ENCODE measurements at regions not wholly inside any gene's neighbourhood (a gene's known extent, or its start where the extent isn't known, plus 50 kb on each side); places are given as distances from the start of the nearest gene placed in this dataset.

GRCh38 chr1:60547821-60548220 is 474.3 kb upstream of the C1orf87 start:
- TF ChIP-seq CTCF (IDR thresholded peaks at IDR 0.05) = no peak
- ATAC-seq (ENCODE audit: low FRiP score) (no peak), DNase-seq (ENCODE audit: low spot score) (no peak)

- no peak for TF ChIP-seq CTCF (IDR thresholded peaks at IDR 0.05)
- DNase-seq (ENCODE audit: low spot score) (no peak), ATAC-seq (ENCODE audit: low FRiP score) (no peak)
These were observed 468.4 kb upstream of the C1orf87 start for GRCh38 chr1:60541831-60542532.

GRCh38 chr1:60540141-60540540 is 466.6 kb upstream of the C1orf87 start:
- ATAC-seq (ENCODE audit: low FRiP score) (no peak), DNase-seq (ENCODE audit: low spot score) (no peak)
- no peak for TF ChIP-seq CTCF (IDR thresholded peaks at IDR 0.05)

- no peak for TF ChIP-seq CTCF (IDR thresholded peaks at IDR 0.05)
- no peak for ATAC-seq (ENCODE audit: low FRiP score)
- no peak for DNase-seq (ENCODE audit: low spot score)
These were observed 462.1 kb upstream of the C1orf87 start for GRCh38 chr1:60535713-60536112.

- ATAC-seq (ENCODE audit: low FRiP score) = no peak
- no peak for DNase-seq (ENCODE audit: low spot score)
- no peak for TF ChIP-seq CTCF (IDR thresholded peaks at IDR 0.05)
These were observed 454.0 kb upstream of the C1orf87 start for GRCh38 chr1:60527567-60527966.

- DNase-seq (ENCODE audit: low spot score) (no peak), ATAC-seq (ENCODE audit: low FRiP score) (no peak)
- TF ChIP-seq CTCF (IDR thresholded peaks at IDR 0.05) = no peak
These were observed 443.4 kb upstream of the C1orf87 start for GRCh38 chr1:60516996-60517395.

GRCh38 chr1:60510162-60510561 is 436.6 kb upstream of the C1orf87 start:
- no peak for TF ChIP-seq CTCF (IDR thresholded peaks at IDR 0.05)
- ATAC-seq (ENCODE audit: low FRiP score) = no peak
- no peak for DNase-seq (ENCODE audit: low spot score)
